HS-5 (cell line): ENCODE measurements at regions not wholly inside any gene's neighbourhood (a gene's known extent, or its start where the extent isn't known, plus 50 kb on each side); places are given as distances from the start of the nearest gene placed in this dataset.
"Not testable (repeated sequence)": the region's sequence is repeated elsewhere in the genome, so short reads cannot be mapped to it uniquely, and the experiment has no call there.

Source experiments
- DNase-seq: peaks from one replicate; pipeline ENCODE4 v3.0.0-alpha.2; 2012; ENCODE audit warnings: low read depth

GRCh38 chr4:19514276-19515070, 737.2 kb upstream of the SLIT2 start:
- no peak for DNase-seq

GRCh38 chr4:19512086-19512485, 739.6 kb upstream of the SLIT2 start:
- no peak for DNase-seq

- DNase-seq = no peak
Observed at GRCh38 chr4:19510993-19511392, 740.7 kb upstream of the SLIT2 start.

- no peak for DNase-seq
Observed at GRCh38 chr4:19508442-19508841, 743.3 kb upstream of the SLIT2 start.

- DNase-seq = no peak
Observed at GRCh38 chr4:19497705-19498104, 754.0 kb upstream of the SLIT2 start.

GRCh38 chr4:19496756-19497155, 754.9 kb upstream of the SLIT2 start:
- DNase-seq = no peak

GRCh38 chr4:19494961-19495360, 756.7 kb upstream of the SLIT2 start:
- DNase-seq = no peak

- no peak for DNase-seq
Observed at GRCh38 chr4:19492606-19493005, 759.1 kb upstream of the SLIT2 start.

- DNase-seq = no peak
Observed at GRCh38 chr4:19486400-19486799, 765.3 kb upstream of the SLIT2 start.

GRCh38 chr4:19478791-19479190, 772.9 kb upstream of the SLIT2 start:
- DNase-seq = no peak

GRCh38 chr4:19473569-19473968, 778.1 kb upstream of the SLIT2 start:
- no peak for DNase-seq

GRCh38 chr4:19472666-19473065, 779.0 kb upstream of the SLIT2 start:
- no peak for DNase-seq

- not testable (repeated sequence) for DNase-seq
Observed at GRCh38 chr4:19470001-19470400, 781.7 kb upstream of the SLIT2 start.

- no peak for DNase-seq
Observed at GRCh38 chr4:19462117-19462516, 789.6 kb upstream of the SLIT2 start.

- no peak for DNase-seq
Observed at GRCh38 chr4:19455850-19456602, 795.7 kb upstream of the SLIT2 start.

- no peak for DNase-seq
Observed at GRCh38 chr4:19455196-19455595, 796.5 kb upstream of the SLIT2 start.

- no peak for DNase-seq
Observed at GRCh38 chr4:19438233-19438632, 813.5 kb upstream of the SLIT2 start.

GRCh38 chr4:19437008-19437407, 814.7 kb upstream of the SLIT2 start:
- no peak for DNase-seq

- no peak for DNase-seq
Observed at GRCh38 chr4:19429684-19430083, 822.0 kb upstream of the SLIT2 start.

GRCh38 chr4:19425146-19425545, 826.6 kb upstream of the SLIT2 start:
- DNase-seq = no peak

GRCh38 chr4:19417256-19417655, 834.4 kb upstream of the SLIT2 start:
- no peak for DNase-seq

- DNase-seq = no peak
Observed at GRCh38 chr4:19416146-19416545, 835.6 kb upstream of the SLIT2 start.

GRCh38 chr4:19408490-19408889, 843.2 kb upstream of the SLIT2 start:
- DNase-seq = no peak

GRCh38 chr4:19406789-19407188, 844.9 kb upstream of the SLIT2 start:
- DNase-seq = no peak
